GM21786 (cell line): ENCODE measurements at regions not wholly inside any gene's neighbourhood (a gene's known extent, or its start where the extent isn't known, plus 50 kb on each side); places are given as distances from the start of the nearest gene placed in this dataset.

ENCODE experiments used
- ATAC-seq: cut with Tn5 transposase; IDR thresholded peaks from one replicate; pipeline ENCODE4 v1.9.1; 2021; ENCODE audit not compliant: unreplicated experiment

GRCh38 chr19:29263305-29264135, 50.6 kb upstream of the UQCRFS1 start:
- ATAC-seq, result no peak

GRCh38 chr19:29264897-29265296, 51.9 kb upstream of the UQCRFS1 start:
- no peak for ATAC-seq

GRCh38 chr19:29265436-29265835, 52.5 kb upstream of the UQCRFS1 start:
- no peak for ATAC-seq

GRCh38 chr19:29266001-29266400, 53.0 kb upstream of the UQCRFS1 start:
- no peak for ATAC-seq

- no peak for ATAC-seq
These were observed 53.7 kb upstream of the UQCRFS1 start for GRCh38 chr19:29266603-29267002.

- ATAC-seq, result no peak
These were observed 54.8 kb upstream of the UQCRFS1 start for GRCh38 chr19:29267701-29268100.

GRCh38 chr19:29268103-29268502, 55.2 kb upstream of the UQCRFS1 start:
- ATAC-seq, result no peak

GRCh38 chr19:29268721-29269393, 55.9 kb upstream of the UQCRFS1 start:
- no peak for ATAC-seq

- no peak for ATAC-seq
These were observed 56.7 kb upstream of the UQCRFS1 start for GRCh38 chr19:29269641-29270040.

- no peak for ATAC-seq
These were observed 58.4 kb upstream of the UQCRFS1 start for GRCh38 chr19:29271341-29271740.

- no peak for ATAC-seq
These were observed 59.0 kb upstream of the UQCRFS1 start for GRCh38 chr19:29271911-29272310.

GRCh38 chr19:29273000-29273640, 60.2 kb upstream of the UQCRFS1 start:
- ATAC-seq, result no peak

GRCh38 chr19:29275266-29275665, 62.3 kb upstream of the UQCRFS1 start:
- ATAC-seq, result no peak

- peak; percentile 96 for ATAC-seq
These were observed 64.2 kb upstream of the UQCRFS1 start for GRCh38 chr19:29277102-29277501.

GRCh38 chr19:29278716-29279115, 65.8 kb upstream of the UQCRFS1 start:
- ATAC-seq, result no peak

GRCh38 chr19:29283366-29283765, 70.4 kb upstream of the UQCRFS1 start:
- ATAC-seq, result no peak

- ATAC-seq, result no peak
These were observed 72.3 kb upstream of the UQCRFS1 start for GRCh38 chr19:29285187-29285687.

GRCh38 chr19:29285878-29286277, 72.9 kb upstream of the UQCRFS1 start:
- no peak for ATAC-seq

- no peak for ATAC-seq
These were observed 74.1 kb upstream of the UQCRFS1 start for GRCh38 chr19:29287061-29287460.

GRCh38 chr19:29288256-29288655, 75.3 kb upstream of the UQCRFS1 start:
- no peak for ATAC-seq

GRCh38 chr19:29289020-29289419, 76.1 kb upstream of the UQCRFS1 start:
- no peak for ATAC-seq

GRCh38 chr19:29290853-29291252, 77.9 kb upstream of the UQCRFS1 start:
- no peak for ATAC-seq
